Posterior vena cava (tissue), 2 donors: ENCODE measurements at regions not wholly inside any gene's neighbourhood (a gene's known extent, or its start where the extent isn't known, plus 50 kb on each side); places are given as distances from the start of the nearest gene placed in this dataset.

Experiments
- DNase-seq: peaks from one replicate; pipeline ENCODE4 v3.0.0-alpha.2; 2020; ENCODE audit warnings: low spot score
- intact Hi-C, 2 donors: fragments of 100-400 bp; cut with DNase I; formaldehyde crosslinking; loops; one replicate each; pipeline versions ENCODE4 v1.14.1 to v1.14.2; 2022 to 2023
- donor health status: DM: yes; HTN: yes; CAD: no.
- donor health status: DM: yes; HTN: yes; CAD: no.

DNA sequence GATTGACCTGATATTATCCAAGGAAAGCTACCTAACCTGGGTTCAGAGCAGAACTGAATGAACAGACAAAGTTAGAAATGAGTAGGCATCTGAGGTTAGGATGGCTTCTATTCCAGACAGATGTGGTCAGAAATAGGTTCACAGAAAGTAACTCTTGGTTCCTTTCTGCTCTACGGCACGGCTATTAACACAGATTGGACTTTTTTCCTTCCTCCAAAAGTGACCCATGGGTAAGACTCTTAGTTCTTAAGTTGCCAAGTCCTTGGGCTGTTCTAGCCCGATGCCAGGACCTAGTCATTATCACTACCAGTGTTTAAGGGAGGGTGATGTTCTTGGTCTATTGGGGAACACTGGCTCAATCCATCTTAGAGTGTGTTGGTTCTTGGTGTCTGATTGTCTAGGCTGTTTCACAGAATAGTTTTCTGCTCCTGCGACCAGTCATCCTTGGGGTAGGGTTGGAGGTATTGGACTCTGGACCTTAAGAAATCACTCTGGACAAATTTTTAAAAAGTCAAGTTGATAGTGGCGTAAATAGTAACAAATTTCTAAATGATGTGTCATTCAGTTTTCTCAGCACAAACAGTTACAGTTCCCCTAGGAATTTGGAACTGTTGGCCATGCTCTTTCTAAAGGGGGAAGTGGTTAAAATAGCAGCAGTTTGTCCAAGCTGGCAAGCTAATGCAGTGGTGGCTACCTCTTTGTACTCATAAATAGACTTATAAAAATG, 60.1 kb upstream of the MYCBP2 start:
- peak; percentile 81 for DNase-seq
- intact Hi-C loops: no loop called here

DNA sequence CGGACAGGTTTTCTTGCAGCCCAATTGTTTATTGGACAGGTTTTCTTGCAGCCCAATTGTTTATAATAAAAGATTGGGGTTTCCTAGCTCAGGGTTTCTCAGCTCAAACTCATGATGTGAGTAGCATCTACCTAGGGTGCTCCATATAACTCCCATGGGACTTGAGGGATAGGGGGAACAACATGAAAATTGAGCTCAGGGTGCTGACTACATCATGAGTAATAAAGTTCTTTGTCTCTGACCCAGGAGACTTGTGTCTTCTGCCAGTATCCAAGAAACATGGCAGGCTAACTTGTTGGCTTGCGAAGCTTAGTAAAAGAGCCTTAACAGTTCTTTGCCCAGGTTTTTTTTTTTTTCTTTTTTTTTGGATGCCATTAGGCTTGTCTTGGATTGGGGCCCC, 59.2 kb upstream of the MYCBP2 start:
- intact Hi-C loops: no loop called here
- no peak for DNase-seq

DNA sequence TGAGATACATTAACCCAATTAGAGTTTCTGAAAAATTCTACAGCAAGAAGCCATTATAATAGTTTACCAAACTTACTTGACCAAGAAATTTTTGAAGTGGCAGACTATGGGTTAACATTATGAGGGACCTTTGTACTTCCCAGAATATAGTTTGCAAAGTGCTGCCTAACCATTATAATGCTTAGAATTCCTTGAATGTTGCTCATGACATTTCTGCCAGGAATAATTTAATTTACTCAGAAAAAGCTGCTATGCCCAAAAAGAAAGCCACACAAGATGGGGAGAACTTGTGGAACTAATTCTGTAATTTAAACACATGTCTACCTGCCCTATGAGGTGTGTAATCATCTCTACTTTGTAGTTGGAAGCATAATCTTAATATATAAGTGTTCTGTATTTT, 58.1 kb upstream of the MYCBP2 start:
- intact Hi-C loops: no loop called here
- DNase-seq: no peak

DNA sequence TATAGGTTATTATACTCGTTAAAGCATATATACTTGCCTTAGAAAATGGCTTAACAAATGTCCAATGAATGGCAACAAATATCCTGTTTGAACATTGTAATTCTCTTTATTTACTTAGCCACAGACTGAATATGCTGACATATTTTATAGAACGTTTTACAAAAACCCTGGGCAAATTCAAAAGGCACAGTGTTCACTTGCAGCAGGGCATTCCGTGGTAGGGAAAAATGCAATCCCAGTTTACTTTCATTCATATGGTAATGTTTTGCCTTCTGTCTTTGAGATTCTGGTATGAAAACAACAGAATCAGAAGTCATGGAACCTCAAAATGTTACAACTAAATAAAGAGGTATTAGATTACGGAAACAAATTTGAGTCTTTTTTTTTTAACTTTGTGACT, 56.2 kb upstream of the MYCBP2 start:
- no peak for DNase-seq
- intact Hi-C loops: no loop called here

DNA sequence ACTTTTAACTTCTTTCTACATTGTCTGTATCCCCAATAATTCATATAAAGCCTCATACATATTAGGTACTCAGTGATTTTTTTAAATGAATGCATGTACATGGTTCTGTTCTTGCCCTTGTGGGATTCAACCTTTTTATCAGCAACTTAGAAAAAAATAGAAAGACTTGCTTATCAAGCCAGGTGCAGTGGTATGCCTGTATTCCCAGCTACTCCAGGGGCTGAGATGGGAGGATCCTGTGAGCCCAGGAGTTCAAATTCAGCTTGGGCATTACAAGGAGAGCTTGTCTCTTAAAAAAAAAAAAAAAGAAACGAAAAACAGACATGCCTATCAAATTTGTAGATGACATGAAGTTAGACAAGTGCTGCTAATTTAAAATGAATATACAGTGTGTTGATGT, 54.2 kb upstream of the MYCBP2 start:
- intact Hi-C loops: no loop called here

DNA sequence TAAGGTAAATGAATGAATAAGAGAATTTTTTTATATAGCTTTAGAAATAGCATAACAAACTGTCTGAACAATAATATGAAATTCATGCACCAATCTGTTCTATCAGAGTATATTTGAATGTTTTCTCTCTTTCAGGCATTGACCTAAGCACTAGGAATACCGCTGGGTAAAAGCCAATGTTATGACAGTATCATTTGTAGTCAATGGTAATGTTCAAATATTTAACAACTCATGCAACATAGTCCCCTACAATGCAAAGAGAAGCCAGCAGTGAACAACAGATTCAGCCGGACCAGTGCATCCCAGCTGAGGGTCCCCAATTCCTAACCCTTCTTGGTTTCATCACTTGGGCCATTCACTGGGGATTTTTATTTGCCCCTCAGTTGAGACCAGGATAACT, 52.6 kb upstream of the MYCBP2 start:
- no peak for DNase-seq
- intact Hi-C loops: no loop called here

More for the DNA sequence above, 54.2 kb upstream of the MYCBP2 start:
- DNase-seq: no peak

DNA sequence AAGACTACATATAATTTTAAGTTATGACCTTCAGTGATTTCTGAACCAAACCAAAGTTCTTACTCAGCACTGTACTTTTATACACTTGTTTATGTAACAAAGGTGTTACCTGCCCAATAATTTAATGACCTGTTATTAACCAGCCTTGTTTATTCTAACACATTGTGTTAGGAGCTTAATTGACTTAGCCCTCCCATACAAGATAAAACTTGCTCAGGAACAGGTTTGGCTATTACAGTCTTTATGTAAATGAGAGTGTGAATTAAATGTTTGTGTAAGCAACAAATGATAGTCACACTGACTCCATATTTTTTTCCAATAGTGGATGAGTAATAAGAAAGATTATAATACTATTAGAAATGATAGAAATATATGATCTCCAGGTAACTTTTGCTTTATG, 51.8 kb upstream of the MYCBP2 start:
- intact Hi-C loops: no loop called here
- DNase-seq: no peak

DNA sequence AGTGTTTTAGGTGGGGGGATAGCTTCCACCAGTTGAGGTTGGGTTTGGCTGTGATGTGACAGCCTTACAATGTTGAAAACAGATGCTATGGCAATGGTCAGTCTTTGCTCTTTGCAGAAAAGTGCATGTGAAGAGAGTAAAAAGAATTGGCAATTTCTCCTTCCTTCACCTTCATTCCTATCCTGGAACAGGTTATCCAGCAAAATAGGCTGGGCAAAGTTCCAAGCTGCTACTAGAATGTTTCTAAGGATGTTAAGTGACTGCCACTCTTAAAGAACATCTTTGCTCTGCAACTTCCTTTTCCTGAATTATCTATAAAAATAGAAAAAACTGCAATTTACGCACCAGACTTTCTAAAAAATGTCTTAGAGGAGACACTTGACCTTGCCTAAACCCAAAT, 50.1 kb upstream of the MYCBP2 start:
- intact Hi-C loops: no loop called here
- no peak for DNase-seq
